ENCODE measurements at regions not wholly inside any gene's neighbourhood (a gene's known extent, or its start where the extent isn't known, plus 50 kb on each side); places are given as distances from the start of the nearest gene placed in this dataset.

DNA sequence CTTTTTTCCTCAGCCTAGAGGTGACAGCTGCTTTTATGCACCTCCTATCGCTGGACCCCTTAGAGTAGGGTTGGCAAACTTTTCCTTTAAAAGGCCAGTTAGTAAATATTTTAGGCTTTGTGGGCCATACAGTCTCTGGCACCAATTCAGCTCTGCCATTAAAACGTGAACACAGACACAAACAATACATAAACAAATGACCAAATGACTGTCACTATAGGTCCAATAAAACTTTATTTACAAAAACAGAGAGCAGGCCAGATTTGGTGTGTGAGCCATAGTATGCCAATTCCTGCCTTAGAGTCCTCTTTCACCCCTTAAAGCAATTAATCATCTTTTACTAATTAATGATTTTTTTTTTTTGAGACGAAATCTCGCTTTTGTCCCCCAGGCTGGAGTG lies 61.1 kb upstream of the RPS13 start:
- ATAC-seq (ENCODE audit: insufficient number of reproducible peaks, low FRiP score, low read depth) (no peak), DNase-seq (ENCODE audit: low spot score) (no peak)
- Histone ChIP-seq H3K36me3 (peaks cover 14% of the 10 kb centered on the region), H3K9me3 (no peaks in the 10 kb centered on the region), H3K4me3 (no peak overlapping the region), H3K27me3 (replicated peaks; ENCODE audit: insufficient read depth) (no peaks in the 10 kb centered on the region), H3K27ac (no peak overlapping the region), H3K4me1 (ENCODE audit: control insufficient read depth in 1 of 2, low read depth in 2 of 2) (no peaks in the 10 kb centered on the region)
- no peak for TF ChIP-seq CTCF (IDR thresholded peaks at IDR 0.05)

DNA sequence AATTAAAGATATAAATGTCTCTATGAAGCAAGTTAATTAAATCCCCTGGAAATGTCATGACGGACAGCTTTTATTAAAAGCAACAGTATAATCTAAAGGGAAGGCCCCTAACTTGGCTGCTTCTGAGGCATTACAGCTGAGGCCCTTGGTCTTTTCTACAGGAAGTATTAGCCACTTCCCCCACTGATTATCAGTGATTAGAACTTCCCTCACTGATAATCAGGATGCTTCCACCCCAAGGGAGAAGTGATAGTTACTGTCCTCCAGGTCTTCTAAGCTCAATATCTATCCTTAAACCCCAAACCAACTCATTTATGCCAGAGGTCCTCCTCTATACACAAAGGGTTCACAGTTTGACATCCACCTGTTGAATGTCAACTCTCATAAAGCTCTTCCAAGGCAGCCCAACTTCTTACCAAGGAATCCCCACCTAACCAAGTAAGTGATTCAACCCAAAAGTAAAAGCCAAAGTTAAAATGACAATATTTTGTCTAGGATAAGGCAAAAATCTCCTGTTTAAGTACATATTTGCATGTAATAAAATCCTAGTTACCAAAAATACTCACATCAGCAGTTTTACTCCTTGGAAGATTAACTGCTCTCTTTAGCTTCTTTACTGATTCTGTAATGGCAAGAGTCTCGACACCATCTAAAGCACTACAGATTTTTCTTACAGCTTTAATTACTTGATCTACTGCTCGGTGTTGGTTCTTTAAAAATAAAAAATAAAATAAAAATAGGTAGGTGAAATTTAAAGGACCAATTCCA lies 58.6 kb upstream of the RPS13 start:
- no peaks in the 10 kb centered on the region for H3K27me3 ChIP-seq (replicated peaks; ENCODE audit: insufficient read depth)
- peaks cover 14% of the 10 kb centered on the region for H3K36me3 ChIP-seq
- no peak for ATAC-seq (ENCODE audit: insufficient number of reproducible peaks, low FRiP score, low read depth)

GRCh38 chr11:17132654-17133053 lies 55.2 kb upstream of the RPS13 start:
- ATAC-seq (ENCODE audit: insufficient number of reproducible peaks, low FRiP score, low read depth), result no peak
- H3K36me3 ChIP-seq, result peaks cover 20% of the 10 kb centered on the region

More for the DNA sequence above, 58.6 kb upstream of the RPS13 start:
- Histone ChIP-seq H3K4me3 (no peak overlapping the region), H3K4me1 (ENCODE audit: control insufficient read depth in 1 of 2, low read depth in 2 of 2) (no peaks in the 10 kb centered on the region), H3K9me3 (no peaks in the 10 kb centered on the region), H3K27ac (no peak overlapping the region)
- no peak for TF ChIP-seq CTCF (IDR thresholded peaks at IDR 0.05)
- DNase-seq (ENCODE audit: low spot score), result no peak

GRCh38 chr11:17129003-17129402 lies 51.5 kb upstream of the RPS13 start:
- TF ChIP-seq CTCF (IDR thresholded peaks at IDR 0.05), result no peak

More at GRCh38 chr11:17132654-17133053, 55.2 kb upstream of the RPS13 start:
- no peak overlapping the region for H3K4me3 ChIP-seq
- H3K27ac ChIP-seq, result no peak overlapping the region
- no peaks in the 10 kb centered on the region for H3K9me3 ChIP-seq
- no peaks in the 10 kb centered on the region for H3K27me3 ChIP-seq (replicated peaks; ENCODE audit: insufficient read depth)
- TF ChIP-seq CTCF (IDR thresholded peaks at IDR 0.05), result no peak
- H3K4me1 ChIP-seq (ENCODE audit: control insufficient read depth in 1 of 2, low read depth in 2 of 2), result no peaks in the 10 kb centered on the region
- no peak for DNase-seq (ENCODE audit: low spot score)

More at GRCh38 chr11:17129003-17129402, 51.5 kb upstream of the RPS13 start:
- no peaks in the 10 kb centered on the region for H3K27me3 ChIP-seq (replicated peaks; ENCODE audit: insufficient read depth)
- H3K27ac ChIP-seq, result no peak overlapping the region
- no peaks in the 10 kb centered on the region for H3K4me1 ChIP-seq (ENCODE audit: control insufficient read depth in 1 of 2, low read depth in 2 of 2)
- H3K9me3 ChIP-seq, result no peaks in the 10 kb centered on the region
- peaks cover 8% of the 10 kb centered on the region for H3K36me3 ChIP-seq
- no peak for DNase-seq (ENCODE audit: low spot score)
- H3K4me3 ChIP-seq, result no peak overlapping the region
- no peak for ATAC-seq (ENCODE audit: insufficient number of reproducible peaks, low FRiP score, low read depth)

Data from thoracic aorta (tissue), 2 donors.